Suppressor macrophage treated with lipopolysaccharide for 4 hours (primary cell): ENCODE measurements at regions not wholly inside any gene's neighbourhood (a gene's known extent, or its start where the extent isn't known, plus 50 kb on each side); places are given as distances from the start of the nearest gene placed in this dataset.
"Not testable (repeated sequence)": the region's sequence is repeated elsewhere in the genome, so short reads cannot be mapped to it uniquely, and the experiment has no call there.

Source experiments
- DNase-seq: peaks from one replicate; pipeline ENCODE4 v3.0.0-alpha.2; 2020

DNA sequence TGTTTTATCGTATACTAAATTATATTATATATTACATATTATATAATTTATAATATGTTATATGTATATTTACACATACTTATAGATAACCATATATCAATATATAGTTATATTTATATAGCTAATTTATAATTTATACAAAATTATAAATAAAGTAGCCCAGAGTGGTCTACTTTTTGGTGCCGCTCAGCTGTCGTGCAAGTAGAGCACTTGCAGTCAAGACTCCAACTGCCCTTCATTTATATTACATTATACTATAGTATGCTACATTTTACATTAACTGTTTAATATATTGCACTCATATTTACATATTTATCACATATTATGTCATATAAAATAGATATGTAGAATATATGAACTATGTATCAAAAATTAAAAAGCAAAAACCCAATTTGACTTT, 1124.7 kb upstream of the MIR17HG start:
- DNase-seq = no peak

DNA sequence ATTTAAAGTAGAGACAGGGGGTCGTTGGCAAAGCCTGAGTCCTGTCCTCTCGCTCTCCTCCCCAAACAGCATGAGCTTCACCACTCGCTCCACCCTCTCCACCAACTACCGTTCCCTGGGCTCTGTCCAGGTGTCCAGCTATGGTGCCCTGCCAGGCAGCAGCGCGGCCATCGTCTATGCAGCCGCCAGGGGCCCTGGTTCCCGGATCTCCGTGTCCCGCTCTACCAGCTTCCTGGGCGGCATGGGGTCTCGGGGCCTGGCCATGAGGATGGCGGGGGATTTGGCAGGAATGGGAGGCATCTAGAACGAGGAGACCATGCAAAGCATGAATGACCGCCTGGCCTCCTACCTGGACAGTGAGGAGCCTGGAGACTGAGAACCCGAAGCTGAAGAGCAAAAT, 1117.2 kb upstream of the MIR17HG start:
- no peak for DNase-seq

DNA sequence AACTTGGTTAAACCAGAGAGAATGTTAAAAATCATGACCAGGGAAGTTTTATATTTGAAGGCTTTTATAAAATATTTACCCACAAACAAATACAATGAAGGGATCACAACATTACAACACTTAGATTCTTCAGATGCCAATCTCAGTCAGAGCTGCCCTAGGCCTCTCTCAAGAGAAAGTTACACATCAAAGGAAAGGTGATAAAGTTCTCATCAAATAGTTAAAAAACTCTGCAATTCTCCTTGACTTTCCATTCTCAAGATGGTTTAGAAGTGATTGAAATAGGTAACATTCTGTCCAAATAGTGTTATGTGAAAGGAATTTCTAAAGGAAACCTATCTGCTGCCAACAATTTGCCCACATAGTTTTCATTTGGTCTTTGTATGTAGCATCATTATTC, 1115.2 kb upstream of the MIR17HG start:
- DNase-seq = no peak

DNA sequence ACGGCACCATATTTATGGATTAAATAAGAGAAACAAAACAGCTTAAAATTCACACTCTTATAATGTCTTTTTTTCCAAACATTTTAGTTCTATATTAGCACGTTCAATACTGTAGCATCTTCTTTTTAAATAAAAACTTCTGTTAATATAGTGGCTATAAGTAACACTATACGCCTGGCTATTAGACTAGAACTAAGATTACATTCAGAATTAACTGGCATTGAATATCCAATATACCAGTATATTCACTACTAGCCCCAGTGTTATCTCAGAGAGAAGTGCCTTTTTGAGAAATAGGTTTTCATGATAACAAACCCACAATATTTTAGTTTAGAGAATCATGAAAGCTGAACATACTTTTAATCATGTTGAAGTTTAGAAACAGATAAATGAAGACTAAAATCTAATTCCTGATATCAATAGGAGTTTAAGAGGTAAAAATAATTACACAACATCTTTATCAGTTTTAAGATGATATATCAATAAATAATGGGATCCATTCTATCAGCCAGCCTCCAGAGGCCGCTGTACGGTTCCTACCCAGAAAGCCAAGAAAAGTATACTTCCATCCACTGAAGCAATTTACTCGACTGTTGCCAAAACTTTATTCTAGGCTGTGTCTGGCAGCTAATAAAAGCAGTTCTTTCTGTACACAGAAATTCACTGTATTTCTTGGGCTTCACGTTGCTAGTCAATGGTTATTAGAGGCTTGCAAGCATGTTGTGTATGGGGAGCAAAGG, 1113.4 kb upstream of the MIR17HG start:
- no peak for DNase-seq

DNA sequence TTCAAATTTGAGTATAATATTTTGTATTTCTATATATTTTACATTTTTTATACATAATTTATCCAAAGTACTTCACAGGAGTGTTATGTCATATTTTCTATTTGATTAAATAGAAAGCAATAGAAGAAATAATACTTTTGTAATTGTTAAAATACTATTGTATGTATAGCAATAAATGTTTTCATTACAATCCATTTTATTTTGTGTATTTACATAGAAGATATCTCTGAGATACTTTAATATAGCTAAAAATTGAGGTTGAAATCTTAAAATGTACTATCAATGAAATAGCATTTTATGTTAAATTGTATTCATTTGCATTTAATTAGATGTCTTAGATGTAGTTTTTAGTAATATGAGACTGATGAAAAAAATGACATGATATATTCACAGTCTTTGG, 1109.6 kb upstream of the MIR17HG start:
- DNase-seq = no peak

DNA sequence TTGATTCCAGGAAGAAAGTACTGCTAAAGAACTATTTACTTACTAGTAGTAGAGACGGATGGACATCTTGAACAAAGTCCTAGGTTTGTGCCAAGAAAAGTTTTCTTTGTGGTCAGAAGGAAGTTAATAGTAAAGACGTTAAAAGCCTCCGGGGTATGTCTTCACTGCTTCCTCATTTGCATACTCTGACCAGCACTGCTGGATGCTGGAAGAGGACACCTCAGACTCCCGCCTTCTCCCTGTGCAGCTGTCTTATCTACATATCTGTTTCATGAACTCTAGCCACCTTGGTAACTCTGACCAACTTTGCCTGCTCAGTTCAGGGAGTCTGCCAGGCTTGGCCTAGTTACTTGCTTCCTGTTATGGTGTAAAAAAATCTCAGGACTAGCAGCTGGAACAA, 1109.1 kb upstream of the MIR17HG start:
- no peak for DNase-seq

DNA sequence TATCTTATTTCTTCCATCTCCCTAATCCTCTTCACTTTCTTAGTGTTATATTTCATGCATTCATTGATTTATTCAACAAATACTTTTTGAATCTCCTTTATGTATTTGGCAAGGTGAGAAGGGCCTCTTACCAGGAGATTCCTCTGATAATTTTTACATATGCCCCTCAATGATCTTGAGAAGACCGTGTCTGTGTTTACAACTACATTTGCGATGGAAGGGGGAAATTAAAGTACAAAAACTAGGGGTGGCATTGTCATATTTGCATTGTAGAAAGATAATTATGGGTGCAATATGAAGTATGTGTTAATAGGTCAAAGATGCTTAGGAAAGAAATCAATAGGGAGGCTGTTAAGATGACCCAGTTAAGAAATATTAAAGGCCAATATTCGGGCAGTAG, 1108.4 kb upstream of the MIR17HG start:
- no peak for DNase-seq

DNA sequence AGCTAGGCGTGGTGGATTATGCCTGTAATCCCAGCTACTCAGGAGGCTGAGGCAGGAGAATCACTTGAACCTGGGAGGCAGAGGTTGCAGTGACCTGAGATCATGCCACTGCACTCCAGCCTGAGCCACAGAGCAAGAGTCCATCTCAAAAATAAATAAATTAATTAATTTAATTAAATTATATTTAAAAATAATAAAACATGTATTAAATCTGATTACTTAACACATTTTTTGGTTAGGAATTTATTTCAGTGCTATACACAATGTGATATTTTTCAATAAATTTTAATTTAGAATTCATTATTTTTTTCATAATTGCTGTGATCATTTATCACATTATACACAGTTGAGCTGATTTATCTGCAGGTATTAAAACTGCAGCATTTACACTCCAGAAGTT, 1101.5 kb upstream of the MIR17HG start:
- no peak for DNase-seq

DNA sequence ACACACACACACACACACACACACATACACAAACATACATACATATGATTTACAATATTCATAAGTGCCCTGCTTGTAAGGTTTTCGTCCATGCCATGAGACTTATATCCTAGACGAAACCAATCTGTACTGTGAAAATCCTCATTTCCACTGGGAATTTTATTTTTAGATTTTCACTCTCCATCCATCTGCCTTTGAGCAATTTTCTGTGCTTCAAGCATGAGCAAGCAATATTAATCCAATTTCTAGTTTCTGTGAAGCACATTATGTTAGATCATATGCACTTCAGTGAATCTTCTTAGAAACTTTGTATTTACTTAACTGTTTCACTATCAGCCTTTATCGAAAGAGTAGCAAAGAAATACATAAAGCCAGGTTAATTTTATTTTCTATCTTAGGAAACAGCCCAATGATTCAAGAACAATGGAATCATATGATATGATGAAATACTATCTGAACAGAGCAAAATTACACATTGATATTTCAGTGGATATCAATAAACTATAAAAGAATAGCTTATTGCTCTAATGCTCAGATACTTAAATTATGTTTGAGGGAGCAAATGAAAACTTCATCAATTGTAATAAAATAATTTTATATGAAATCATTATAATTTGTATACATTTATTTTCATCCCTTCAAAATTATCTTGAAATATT, 1100.7 kb upstream of the MIR17HG start:
- no peak for DNase-seq

DNA sequence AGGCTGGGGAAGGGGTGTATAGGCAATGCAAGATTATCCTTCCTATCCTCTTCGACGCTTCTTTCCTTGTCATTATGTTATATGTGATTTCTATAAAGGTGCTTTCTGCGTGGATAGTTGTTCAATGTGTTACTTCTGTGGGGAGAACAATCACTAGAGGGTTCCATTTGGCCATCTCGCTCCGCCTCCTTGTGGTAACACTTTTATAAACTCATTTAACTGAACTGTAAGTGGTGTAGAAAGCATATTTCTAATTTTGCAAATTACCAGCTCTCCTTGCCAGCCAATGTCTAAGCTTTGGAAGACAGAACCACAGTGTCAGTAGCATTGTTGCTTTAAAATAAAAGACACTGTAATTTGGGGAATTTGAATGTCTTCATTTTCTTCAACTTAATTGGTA, 1093.7 kb upstream of the MIR17HG start:
- no peak for DNase-seq

DNA sequence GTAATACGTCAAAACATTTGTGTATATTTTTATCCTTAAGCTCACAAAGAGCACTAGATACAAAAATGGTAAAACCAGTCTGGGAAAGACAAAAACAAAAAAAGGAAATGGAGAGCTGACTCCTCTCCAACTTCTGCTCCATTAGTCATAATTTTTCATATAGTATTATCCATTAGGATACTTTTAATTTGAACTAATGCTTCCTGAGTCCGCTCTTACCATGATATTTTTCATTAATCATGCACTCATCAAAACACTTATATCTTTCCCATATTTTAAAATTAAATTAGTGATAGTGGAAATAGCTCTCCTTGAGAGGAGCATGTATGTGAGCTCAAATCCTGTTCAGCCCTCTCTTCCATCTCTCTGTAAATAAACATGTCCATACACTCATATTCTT, 1093.0 kb upstream of the MIR17HG start:
- no peak for DNase-seq

DNA sequence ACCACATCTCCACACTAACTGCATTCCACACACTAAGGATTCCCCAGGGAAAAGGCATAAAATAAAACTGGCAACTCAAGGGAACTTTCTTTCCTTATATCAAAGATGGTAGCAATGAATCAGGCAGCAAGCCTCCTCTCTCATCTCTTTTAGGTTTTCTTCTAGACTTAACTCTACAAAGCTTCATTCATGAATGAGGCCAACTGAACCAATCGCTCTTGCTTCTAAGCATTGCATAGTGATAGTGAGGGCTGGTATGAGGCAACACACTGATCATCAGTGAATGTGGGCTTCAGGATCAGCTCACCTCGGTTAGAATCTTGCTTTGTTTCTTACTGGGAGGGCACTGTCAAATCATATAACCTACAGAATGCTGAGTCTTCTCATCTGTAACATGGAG, 1090.7 kb upstream of the MIR17HG start:
- no peak for DNase-seq

DNA sequence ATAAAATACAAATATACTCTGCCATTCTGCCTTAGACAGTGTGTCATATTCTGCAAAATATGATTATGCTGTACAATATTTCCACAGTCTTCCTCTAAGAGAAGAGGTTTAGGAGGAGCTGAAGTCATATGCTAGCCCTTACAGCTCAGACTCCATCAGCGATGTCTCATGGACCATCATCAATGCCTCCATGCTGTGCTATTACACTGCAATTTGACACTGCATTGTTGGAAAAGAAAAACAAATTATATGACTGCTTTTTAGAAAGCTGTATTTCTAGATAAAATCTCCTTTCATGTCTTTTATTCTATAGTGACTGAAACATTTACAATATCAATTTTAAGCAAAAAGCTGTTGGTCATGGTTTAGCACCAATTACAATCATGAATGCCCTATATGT, 1089.4 kb upstream of the MIR17HG start:
- DNase-seq = no peak

DNA sequence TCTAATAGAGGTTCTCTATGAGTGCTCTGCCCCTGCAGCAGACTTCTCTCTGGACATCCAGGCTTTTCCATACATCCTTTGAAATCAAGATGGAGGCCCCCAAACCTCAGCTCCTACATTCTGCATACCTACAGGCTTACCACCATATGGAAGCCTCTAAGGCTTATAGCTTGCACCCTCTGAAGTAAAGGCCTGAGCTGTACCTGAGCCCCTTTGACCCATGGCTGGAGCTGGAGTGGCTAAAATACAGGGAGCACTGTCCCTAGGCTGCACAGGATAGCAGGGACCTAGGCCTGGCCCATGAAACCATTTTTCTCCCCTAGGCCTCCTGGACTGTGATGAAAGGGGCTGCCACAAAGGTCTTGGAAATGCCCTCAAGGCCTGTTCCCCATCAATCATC, 1086.1 kb upstream of the MIR17HG start:
- DNase-seq = no peak

DNA sequence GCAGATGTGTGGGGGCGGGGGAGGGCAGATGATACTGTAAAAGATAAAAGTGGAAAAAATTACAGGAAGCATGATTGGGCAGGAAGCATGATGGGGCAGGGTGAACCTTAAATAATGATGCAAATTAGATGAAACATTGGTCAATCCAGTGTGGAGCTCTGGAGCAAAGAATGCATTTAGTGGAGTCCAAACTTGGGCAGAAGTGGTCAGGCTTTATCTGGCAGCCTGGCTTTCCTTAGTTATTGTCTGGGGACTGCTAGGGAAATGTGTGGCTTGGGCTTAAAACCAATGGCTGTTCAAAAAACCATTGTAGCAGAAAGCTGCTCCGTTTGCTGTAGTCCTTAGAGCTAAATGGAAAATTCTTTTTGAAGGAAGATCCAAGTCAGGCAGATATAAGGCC, 1077.3 kb upstream of the MIR17HG start:
- no peak for DNase-seq

DNA sequence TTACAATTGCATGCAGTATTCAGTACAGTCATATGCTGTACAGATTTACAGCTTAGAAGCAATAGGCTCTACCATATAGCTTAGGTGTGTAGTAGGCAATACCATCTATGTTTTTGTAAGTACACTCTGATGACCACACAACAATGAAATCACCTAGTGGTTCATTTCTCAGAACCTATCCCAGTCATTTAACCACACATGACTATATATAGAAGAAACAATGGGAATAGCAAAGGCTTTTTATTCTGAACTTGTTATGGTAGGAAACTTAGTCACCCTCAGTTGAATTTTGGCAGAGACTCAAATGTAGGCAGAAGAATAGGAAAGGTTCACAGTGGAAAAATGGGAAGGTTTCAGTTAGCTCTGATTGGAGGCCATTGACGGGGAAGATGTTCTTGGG, 1075.1 kb upstream of the MIR17HG start:
- no peak for DNase-seq

DNA sequence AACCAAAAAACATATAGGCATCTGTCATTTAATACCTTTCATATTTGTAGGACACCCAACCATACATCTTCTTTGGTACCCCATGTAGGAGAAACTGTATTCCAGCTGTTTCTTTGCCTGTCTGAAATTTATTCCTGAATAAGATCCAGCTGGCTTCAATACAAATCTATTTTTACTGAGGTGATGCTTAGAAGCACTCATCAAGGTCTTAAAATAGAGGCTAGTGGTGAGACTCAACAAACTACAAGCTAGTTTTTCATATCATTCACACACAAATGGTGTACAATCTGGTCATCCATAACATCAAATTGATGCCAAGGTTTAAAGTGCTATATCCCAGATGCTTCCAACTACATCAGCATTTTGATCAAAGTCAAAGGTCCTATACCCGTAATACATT, 1071.3 kb upstream of the MIR17HG start:
- DNase-seq = no peak

DNA sequence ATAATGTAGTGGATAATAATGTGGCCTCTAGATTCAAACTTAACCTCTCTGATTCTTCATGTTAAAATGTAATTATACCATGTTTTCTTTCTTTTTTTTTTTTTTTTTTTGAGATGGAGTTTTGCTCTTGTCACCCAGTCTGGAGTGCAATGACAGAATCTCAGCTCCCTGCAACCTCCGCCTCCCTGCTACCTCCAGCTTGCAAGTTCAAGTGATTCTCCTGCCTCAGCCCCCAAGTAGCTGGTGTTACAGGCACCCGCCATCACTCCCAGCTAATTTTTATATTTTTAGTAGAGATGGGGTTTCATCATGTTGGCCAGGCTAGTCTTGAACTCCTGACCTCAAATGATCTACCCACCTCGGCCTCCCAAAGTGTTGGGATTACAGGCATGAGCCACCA, 1069.3 kb upstream of the MIR17HG start:
- DNase-seq = not testable (repeated sequence)

DNA sequence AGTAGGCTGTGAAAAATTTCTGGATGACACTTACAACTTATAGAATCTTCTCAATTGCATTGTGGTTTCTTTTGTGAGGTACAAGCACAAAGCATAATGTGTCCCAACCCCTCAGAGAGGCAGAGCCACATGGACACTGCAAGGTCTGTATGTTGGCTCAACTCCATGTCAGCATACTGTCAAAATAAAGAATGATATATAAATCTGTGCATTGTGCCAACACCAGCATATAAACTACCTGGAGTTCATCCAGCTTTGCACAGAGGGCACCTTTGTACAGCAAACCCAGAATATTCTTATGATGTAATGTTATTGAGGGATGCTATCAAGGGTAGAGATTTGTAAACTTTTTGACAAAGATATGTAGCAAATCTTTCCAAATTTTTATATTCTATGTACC, 1065.8 kb upstream of the MIR17HG start:
- DNase-seq = no peak

DNA sequence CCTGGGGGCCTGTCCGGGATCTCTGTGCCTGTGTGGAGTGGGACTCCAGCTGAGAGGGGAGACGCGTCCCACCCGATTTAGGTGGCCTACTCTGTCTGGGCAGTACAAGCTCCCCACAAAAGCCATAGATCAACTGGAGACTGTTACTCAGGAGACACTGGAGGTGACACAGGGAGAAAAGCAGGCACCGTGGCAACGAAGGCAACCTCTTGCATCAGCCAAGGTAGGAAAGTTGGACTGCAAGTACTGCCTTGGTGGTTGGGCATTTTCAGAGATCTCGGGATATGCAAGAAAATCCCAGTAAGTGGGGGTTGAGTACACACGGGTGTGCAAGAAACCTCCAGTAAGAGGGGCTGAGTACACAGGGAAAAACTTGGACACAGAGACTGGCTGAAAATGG, 1060.0 kb upstream of the MIR17HG start:
- DNase-seq = no peak

DNA sequence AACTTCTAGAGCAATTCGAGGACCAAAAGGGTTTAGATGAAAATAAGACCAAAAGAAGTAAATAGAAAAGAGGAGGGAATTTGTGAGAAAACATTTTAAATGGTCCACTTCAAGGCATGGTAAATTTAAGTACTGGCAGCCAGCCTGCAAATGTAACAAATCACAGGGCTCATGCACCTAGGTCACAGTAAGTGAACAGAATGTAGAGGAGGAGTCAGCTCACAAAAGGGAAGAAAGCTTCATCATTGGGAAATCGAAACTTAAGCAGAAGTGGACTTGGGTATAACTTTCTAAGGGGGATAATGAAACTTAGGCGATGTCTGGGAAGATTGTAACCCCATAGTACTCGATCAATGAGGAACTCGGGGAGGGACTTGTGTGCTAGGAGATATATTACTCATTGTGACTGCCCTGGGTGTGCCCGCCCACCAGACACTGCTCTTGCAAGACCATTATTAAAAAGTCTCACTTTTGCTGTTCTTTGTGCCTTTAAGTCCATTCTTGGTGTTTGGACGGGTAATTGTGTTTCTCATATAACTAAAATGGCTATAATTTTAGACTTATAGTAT, 1053.6 kb upstream of the MIR17HG start:
- peak; percentile 17 for DNase-seq

DNA sequence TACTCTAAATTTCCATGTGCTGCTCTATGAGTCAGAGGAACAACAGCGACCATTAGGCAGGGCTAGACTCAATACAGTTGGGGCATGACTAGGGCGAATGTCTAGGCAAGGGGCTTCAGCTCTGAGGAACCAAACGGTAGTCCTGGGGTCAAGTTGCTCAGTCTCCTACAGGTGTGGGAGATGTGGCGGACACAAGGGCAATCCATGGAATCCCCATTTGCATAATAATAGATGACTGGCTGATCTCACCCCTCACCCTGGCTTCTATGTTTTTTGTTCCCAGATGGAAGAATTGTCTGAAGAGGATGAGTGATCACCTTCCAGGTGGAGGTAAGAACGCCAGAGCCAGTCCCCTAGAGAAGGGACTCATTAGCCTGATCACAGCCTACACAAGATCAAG, 1048.2 kb upstream of the MIR17HG start:
- no peak for DNase-seq

DNA sequence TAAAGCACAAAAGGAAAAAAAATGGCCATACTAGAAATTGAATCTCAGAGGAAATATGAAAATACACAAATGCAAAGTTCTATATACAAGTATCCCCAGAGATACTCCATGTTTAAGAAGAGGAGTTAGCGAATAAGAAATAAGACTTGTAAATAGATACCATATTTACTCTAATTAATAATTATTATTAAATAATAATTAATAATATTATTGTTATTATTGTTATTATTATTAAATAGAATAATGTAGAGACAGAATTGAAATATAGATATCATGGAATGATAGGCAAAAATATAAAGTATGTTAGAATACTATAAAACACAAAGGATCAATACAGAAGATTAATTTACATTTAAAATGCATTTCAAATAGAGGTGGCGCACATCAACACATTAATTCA, 1047.5 kb upstream of the MIR17HG start:
- DNase-seq = no peak

DNA sequence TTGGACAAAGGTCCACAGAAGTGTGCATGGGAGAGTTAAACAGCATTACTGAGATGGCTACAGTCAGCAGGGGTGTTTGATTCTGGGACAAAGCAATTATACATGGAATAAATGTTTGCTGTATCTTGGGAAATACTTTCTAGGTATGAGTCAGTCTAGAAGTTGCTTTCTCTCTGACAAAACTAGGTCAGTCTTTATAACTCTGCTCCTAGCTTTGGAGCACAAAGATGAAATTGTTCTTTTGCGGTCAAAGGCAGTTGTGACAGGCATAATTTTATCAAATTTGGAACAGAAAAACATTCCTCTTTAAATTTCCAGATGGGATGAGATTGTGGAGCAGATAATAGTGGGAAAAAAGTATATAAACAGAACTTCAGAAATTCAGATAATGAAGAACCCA, 1045.4 kb upstream of the MIR17HG start:
- DNase-seq = no peak

DNA sequence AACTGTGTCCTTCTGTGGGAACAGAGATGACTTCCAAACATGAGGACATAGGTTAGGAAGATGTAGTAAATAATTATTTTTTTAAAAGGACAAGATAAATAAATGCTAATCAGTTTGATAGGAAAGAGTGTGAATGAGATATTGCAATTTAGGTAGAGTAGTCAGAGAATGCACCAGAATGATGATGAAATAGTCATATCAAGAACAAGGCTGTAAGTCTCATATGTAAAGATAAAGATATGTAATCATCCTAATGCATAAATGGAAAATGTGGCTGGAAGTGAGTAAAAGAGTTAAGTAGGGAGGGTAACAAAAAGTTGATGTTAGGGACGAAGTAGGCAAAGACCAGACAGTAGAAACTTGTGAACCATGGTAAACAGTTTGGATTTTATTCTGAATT, 1041.7 kb upstream of the MIR17HG start:
- DNase-seq = no peak
